Esophagus muscularis mucosa (tissue), 3 donors: ENCODE measurements at regions not wholly inside any gene's neighbourhood (a gene's known extent, or its start where the extent isn't known, plus 50 kb on each side); places are given as distances from the start of the nearest gene placed in this dataset.

Experiments
- CTCF ChIP-seq, 3 experiments: fragments of 200-600 bp in 2 of 3; fragments of 450-650 bp in 1 of 3; sonication (generic) in 2 of 3; IDR thresholded peaks; one replicate each; pipeline ENCODE4 v1.5.1; 2017 to 2019; ENCODE audit warnings: antibody characterized with exemption in 3 of 3, mild to moderate bottlenecking in 2 of 3, moderate library complexity in 1 of 3
- POLR2A ChIP-seq: fragments of 450-650 bp; IDR thresholded peaks from one replicate; pipeline ENCODE4 v1.6.1; 2017; ENCODE audit warnings: antibody characterized with exemption, moderate library complexity, mild to moderate bottlenecking, low read depth

GRCh38 chr18:30094556-30094955 is 948.0 kb downstream of the DSC3 start:
- TF ChIP-seq CTCF (IDR thresholded peaks at IDR 0.05) (no peak), POLR2A (no peak)
